ENCODE measurements at regions not wholly inside any gene's neighbourhood (a gene's known extent, or its start where the extent isn't known, plus 50 kb on each side); places are given as distances from the start of the nearest gene placed in this dataset.

- in situ Hi-C loops (cut with MboI; ENCODE audit: low sequenced_read_pairs): no loop called here
Observed at GRCh38 chr18:6644836-6645627, 84.5 kb upstream of the ARHGAP28 start.

- in situ Hi-C loops (cut with MboI; ENCODE audit: low sequenced_read_pairs): no loop called here
Observed at GRCh38 chr18:6646801-6647200, 82.7 kb upstream of the ARHGAP28 start.

- in situ Hi-C loops (cut with MboI; ENCODE audit: low sequenced_read_pairs): no loop called here
Observed at GRCh38 chr18:6648581-6648980, 80.9 kb upstream of the ARHGAP28 start.

- in situ Hi-C loops (cut with MboI; ENCODE audit: low sequenced_read_pairs): no loop called here
Observed at GRCh38 chr18:6649421-6650126, 79.9 kb upstream of the ARHGAP28 start.

- in situ Hi-C loops (cut with MboI; ENCODE audit: low sequenced_read_pairs): no loop called here
Observed at GRCh38 chr18:6650127-6650507, 79.4 kb upstream of the ARHGAP28 start.

GRCh38 chr18:6650747-6651146 lies 78.8 kb upstream of the ARHGAP28 start:
- in situ Hi-C loops (cut with MboI; ENCODE audit: low sequenced_read_pairs): no loop called here

GRCh38 chr18:6652098-6652497 lies 77.4 kb upstream of the ARHGAP28 start:
- in situ Hi-C loops (cut with MboI; ENCODE audit: low sequenced_read_pairs): no loop called here

- in situ Hi-C loops (cut with MboI; ENCODE audit: low sequenced_read_pairs): no loop called here
Observed at GRCh38 chr18:6653880-6654279, 75.6 kb upstream of the ARHGAP28 start.

GRCh38 chr18:6659963-6660725 lies 69.4 kb upstream of the ARHGAP28 start:
- in situ Hi-C loops (cut with MboI; ENCODE audit: low sequenced_read_pairs): no loop called here

GRCh38 chr18:6661692-6662415 lies 67.7 kb upstream of the ARHGAP28 start:
- in situ Hi-C loops (cut with MboI; ENCODE audit: low sequenced_read_pairs): no loop called here

- in situ Hi-C loops (cut with MboI; ENCODE audit: low sequenced_read_pairs): no loop called here
Observed at GRCh38 chr18:6666012-6666685, 63.4 kb upstream of the ARHGAP28 start.

- in situ Hi-C loops (cut with MboI; ENCODE audit: low sequenced_read_pairs): no loop called here
Observed at GRCh38 chr18:6668836-6669235, 60.7 kb upstream of the ARHGAP28 start.

GRCh38 chr18:6672821-6673308 lies 56.7 kb upstream of the ARHGAP28 start:
- in situ Hi-C loops (cut with MboI; ENCODE audit: low sequenced_read_pairs): no loop called here

- in situ Hi-C loops (cut with MboI; ENCODE audit: low sequenced_read_pairs): no loop called here
Observed at GRCh38 chr18:6677086-6677485, 52.4 kb upstream of the ARHGAP28 start.

GRCh38 chr18:6679201-6679600 lies 50.3 kb upstream of the ARHGAP28 start:
- in situ Hi-C loops (cut with MboI; ENCODE audit: low sequenced_read_pairs): no loop called here
